ENCODE measurements at regions not wholly inside any gene's neighbourhood (a gene's known extent, or its start where the extent isn't known, plus 50 kb on each side); places are given as distances from the start of the nearest gene placed in this dataset.

DNA sequence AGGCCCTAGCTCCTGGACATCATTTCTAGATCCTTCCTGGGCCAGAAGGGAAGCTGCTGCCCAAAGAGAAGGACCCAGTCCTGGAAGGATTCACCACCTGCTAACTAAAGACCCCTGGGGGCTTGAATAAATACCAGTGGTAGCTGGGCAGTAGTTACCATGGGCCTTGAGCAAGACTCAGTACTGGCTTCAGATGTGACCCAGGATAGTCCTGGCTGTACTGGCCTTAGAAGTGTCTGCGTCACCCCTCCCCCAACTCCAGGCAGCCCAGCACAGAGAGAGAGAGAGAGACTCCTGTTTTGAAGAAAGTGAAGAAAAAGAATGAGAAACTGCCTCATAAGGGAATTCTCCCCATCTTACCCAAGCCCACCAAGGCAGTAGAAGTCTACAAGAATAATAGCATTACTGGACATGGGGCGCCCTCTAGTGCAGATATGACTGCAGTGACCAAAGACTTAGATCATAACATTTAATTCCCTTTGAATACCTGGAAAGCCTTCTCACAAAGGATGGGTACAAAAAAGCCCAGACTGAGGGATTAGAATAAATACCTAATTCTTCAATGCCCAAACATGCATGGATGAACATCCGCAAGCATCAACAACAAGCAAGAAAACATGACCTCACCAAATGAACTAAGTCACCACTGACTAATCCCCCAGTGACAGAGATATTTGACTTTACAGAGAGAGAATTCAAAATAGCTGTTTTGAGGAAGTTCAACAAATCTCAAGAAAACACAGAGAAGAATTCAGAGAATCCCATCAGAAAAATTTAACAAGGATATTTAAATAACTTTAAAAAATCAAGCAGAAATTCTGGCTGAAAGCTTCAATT is 171.8 kb downstream of the HNRNPD start:
- Histone ChIP-seq H2BK15ac (ENCODE audit: low read length) (no peak overlapping the region), H4K5ac (ENCODE audit: insufficient read length, low read depth, low read length) (no peak overlapping the region), H2BK120ac (replicated peaks; ENCODE audit: low read depth, low read length) (no peak overlapping the region), H2AK5ac (ENCODE audit: low read depth, low read length) (no peak overlapping the region), H3K4ac (replicated peaks; ENCODE audit: insufficient read length, low read depth, low read length) (no peak overlapping the region), H3K23me2 (ENCODE audit: low read depth, low read length) (no peaks in the 10 kb centered on the region), H3K18ac (ENCODE audit: extremely low read depth, low read length) (no peak overlapping the region), H3K56ac (replicated peaks; ENCODE audit: insufficient read length, low read depth, low read length) (no peak overlapping the region), H4K91ac (replicated peaks; ENCODE audit: insufficient read length, low read length) (no peak overlapping the region), H3K79me2 (ENCODE audit: control insufficient read depth in 1 of 2, insufficient read depth in 2 of 2, low read length in 2 of 2) (no peaks in the 10 kb centered on the region), H3K14ac (ENCODE audit: insufficient read length) (no peak overlapping the region), H2BK12ac (ENCODE audit: low read depth, low read length) (no peak overlapping the region), H3K4me1 (replicated peaks in 1 of 4; ENCODE audit: control insufficient read depth in 3 of 4, insufficient read depth in 4 of 4, low read length in 3 of 4) (no peaks in the 10 kb centered on the region), H3K36me3 (ENCODE audit: control insufficient read depth in 2 of 4, insufficient read depth in 4 of 4, low read length in 3 of 4) (no peaks in the 10 kb centered on the region), H3K4me2 (ENCODE audit: insufficient read depth in 1 of 2, low read depth in 2 of 2, low read length in 2 of 2) (no peak overlapping the region), H4K8ac (ENCODE audit: extremely low read depth, insufficient read depth, low read length) (no peak overlapping the region), H3K9ac (replicated peaks in 1 of 4; ENCODE audit: extremely low read depth in 1 of 4, low read depth in 3 of 4, low read length in 3 of 4) (no peak overlapping the region), H3K27me3 (replicated peaks in 1 of 4; ENCODE audit: control insufficient read depth in 3 of 4, extremely low read depth in 1 of 4, insufficient read depth in 3 of 4, low read length in 3 of 4) (no peaks in the 10 kb centered on the region), H3K4me3 (ENCODE audit: extremely low read depth in 1 of 4, insufficient read depth in 2 of 4, low read depth in 3 of 4, low read length in 4 of 4) (no peak overlapping the region), H3K23ac (ENCODE audit: insufficient read length) (no peak overlapping the region), H2BK5ac (ENCODE audit: low read depth, low read length) (no peak overlapping the region), H3K79me1 (ENCODE audit: low read depth, low read length) (no peaks in the 10 kb centered on the region), H2AFZ (ENCODE audit: low read length) (no peak overlapping the region; the same call in 1 of the 2 replicates), H3K9me3 (ENCODE audit: insufficient read depth in 2 of 2, low read depth in 1 of 2, low read length in 1 of 2) (peaks cover 0 to 6% of the 10 kb centered on the region in 2 experiments; a peak in 1 of 4 replicates), H2BK20ac (ENCODE audit: low read length) (no peak overlapping the region), H3K27ac (ENCODE audit: low read depth, low read length) (no peak overlapping the region), H4K20me1 (replicated peaks in 1 of 2; ENCODE audit: control insufficient read depth in 1 of 2, insufficient read depth in 2 of 2, low read length in 2 of 2) (no peaks in the 10 kb centered on the region)
- FAIRE-seq (peak; percentile 95), DNase-seq (ENCODE audit: low read depth in 1 of 2, low spot score in 2 of 2) (peak in 1 of 2 experiments; percentile 71)
- 44% methylated on average over 3 of the region's 3 CpGs; no CpG with 5 or more reads in 1 of the 2 experiments for WGBS, 2 experiments (ENCODE audit: extremely low coverage in 1 of 2, insufficient coverage in 1 of 2, insufficient read length in 1 of 2, insufficient replicate concordance in 2 of 2, low coverage in 1 of 2, low lambda C conversion rate in 2 of 2, missing lambda C conversion rate in 1 of 2)
- CTCF ChIA-PET (ENCODE audit: partially characterized antibody) = interaction anchor here (0.6 to 2.1 kb wide), 30 partner anchors 9 to 803 kb away, joined by 3 to 11 read pairs (median 3); no protein-coding TSS in a partner anchor
- POLR2A ChIA-PET (ENCODE audit: partially characterized antibody) = no interaction called here
- TF ChIP-seq, protein P1, sequence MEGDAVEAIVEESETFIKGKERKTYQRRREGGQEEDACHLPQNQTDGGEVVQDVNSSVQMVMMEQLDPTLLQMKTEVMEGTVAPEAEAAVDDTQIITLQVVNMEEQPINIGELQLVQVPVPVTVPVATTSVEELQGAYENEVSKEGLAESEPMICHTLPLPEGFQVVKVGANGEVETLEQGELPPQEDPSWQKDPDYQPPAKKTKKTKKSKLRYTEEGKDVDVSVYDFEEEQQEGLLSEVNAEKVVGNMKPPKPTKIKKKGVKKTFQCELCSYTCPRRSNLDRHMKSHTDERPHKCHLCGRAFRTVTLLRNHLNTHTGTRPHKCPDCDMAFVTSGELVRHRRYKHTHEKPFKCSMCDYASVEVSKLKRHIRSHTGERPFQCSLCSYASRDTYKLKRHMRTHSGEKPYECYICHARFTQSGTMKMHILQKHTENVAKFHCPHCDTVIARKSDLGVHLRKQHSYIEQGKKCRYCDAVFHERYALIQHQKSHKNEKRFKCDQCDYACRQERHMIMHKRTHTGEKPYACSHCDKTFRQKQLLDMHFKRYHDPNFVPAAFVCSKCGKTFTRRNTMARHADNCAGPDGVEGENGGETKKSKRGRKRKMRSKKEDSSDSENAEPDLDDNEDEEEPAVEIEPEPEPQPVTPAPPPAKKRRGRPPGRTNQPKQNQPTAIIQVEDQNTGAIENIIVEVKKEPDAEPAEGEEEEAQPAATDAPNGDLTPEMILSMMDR (IDR thresholded peaks at IDR 0.05; ENCODE audit: control extremely low read depth in 1 of 3, insufficient read depth in 1 of 3, low read depth in 1 of 3, low read length in 3 of 3) = peak in 2 of 3 experiments; percentile 79 to 84; a peak in 3 of 4 replicates
- TF ChIP-seq, protein P2, sequence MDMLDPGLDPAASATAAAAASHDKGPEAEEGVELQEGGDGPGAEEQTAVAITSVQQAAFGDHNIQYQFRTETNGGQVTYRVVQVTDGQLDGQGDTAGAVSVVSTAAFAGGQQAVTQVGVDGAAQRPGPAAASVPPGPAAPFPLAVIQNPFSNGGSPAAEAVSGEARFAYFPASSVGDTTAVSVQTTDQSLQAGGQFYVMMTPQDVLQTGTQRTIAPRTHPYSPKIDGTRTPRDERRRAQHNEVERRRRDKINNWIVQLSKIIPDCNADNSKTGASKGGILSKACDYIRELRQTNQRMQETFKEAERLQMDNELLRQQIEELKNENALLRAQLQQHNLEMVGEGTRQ (IDR thresholded peaks at IDR 0.05; ENCODE audit: low read length) = no peak
- TF ChIP-seq SIRT6 (IDR thresholded peaks at IDR 0.05; ENCODE audit: low read length) (no peak), FOSL1 (IDR thresholded peaks at IDR 0.05; ENCODE audit: insufficient read depth, low read depth, low read length) (no peak), ZNF274 (IDR thresholded peaks at IDR 0.05; ENCODE audit: borderline replicate concordance, extremely low read depth, low read length) (no peak), SUZ12 (IDR thresholded peaks at IDR 0.05; ENCODE audit: low read length) (no peak), CHD2 (IDR thresholded peaks at IDR 0.05; ENCODE audit: low read length) (no peak), SIX5 (IDR thresholded peaks at IDR 0.05; ENCODE audit: low read depth, low read length) (no peak), TAF7 (optimal IDR thresholded peaks at IDR 0.05; ENCODE audit: borderline replicate concordance, low read depth, low read length) (no peak)

All from H1 (cell line).